ENCODE measurements at regions not wholly inside any gene's neighbourhood (a gene's known extent, or its start where the extent isn't known, plus 50 kb on each side); places are given as distances from the start of the nearest gene placed in this dataset.

GRCh38 chr1:184298440-184299405 lies 88.1 kb upstream of the C1orf21 start:
- no peak overlapping the region for H3K4me3 ChIP-seq (ENCODE audit: low read depth, low read length)
- DNase-seq (ENCODE audit: low read depth), result no peak

GRCh38 chr1:184299406-184299790 lies 87.4 kb upstream of the C1orf21 start:
- no peak overlapping the region for H3K4me3 ChIP-seq (ENCODE audit: low read depth, low read length)
- peak; percentile 66 for DNase-seq (ENCODE audit: low read depth)

GRCh38 chr1:184299796-184300195 lies 87.0 kb upstream of the C1orf21 start:
- no peak for DNase-seq (ENCODE audit: low read depth)
- no peak overlapping the region for H3K4me3 ChIP-seq (ENCODE audit: low read depth, low read length)

- DNase-seq (ENCODE audit: low read depth), result no peak
- H3K4me3 ChIP-seq (ENCODE audit: low read depth, low read length), result no peak overlapping the region
Measured at GRCh38 chr1:184300446-184300845, 86.4 kb upstream of the C1orf21 start.

GRCh38 chr1:184301227-184301626 lies 85.6 kb upstream of the C1orf21 start:
- no peak overlapping the region for H3K4me3 ChIP-seq (ENCODE audit: low read depth, low read length)

GRCh38 chr1:184302346-184302745 lies 84.5 kb upstream of the C1orf21 start:
- H3K4me3 ChIP-seq (ENCODE audit: low read depth, low read length), result no peak overlapping the region
- no peak for DNase-seq (ENCODE audit: low read depth)

More at GRCh38 chr1:184301227-184301626, 85.6 kb upstream of the C1orf21 start:
- no peak for DNase-seq (ENCODE audit: low read depth)

- DNase-seq (ENCODE audit: low read depth), result no peak
Measured at GRCh38 chr1:184310157-184310819, 76.5 kb upstream of the C1orf21 start.

GRCh38 chr1:184311580-184311979 lies 75.2 kb upstream of the C1orf21 start:
- no peak for DNase-seq (ENCODE audit: low read depth)

More at GRCh38 chr1:184310157-184310819, 76.5 kb upstream of the C1orf21 start:
- H3K4me3 ChIP-seq (ENCODE audit: low read depth, low read length), result no peak overlapping the region

GRCh38 chr1:184315254-184315653 lies 71.6 kb upstream of the C1orf21 start:
- DNase-seq (ENCODE audit: low read depth), result no peak
- H3K4me3 ChIP-seq (ENCODE audit: low read depth, low read length), result no peak overlapping the region

More at GRCh38 chr1:184311580-184311979, 75.2 kb upstream of the C1orf21 start:
- H3K4me3 ChIP-seq (ENCODE audit: low read depth, low read length), result no peak overlapping the region

- H3K4me3 ChIP-seq (ENCODE audit: low read depth, low read length), result no peak overlapping the region
- no peak for DNase-seq (ENCODE audit: low read depth)
Measured at GRCh38 chr1:184319879-184320278, 67.0 kb upstream of the C1orf21 start.

- H3K4me3 ChIP-seq (ENCODE audit: low read depth, low read length), result no peak overlapping the region
- DNase-seq (ENCODE audit: low read depth), result no peak
Measured at GRCh38 chr1:184322253-184322652, 64.6 kb upstream of the C1orf21 start.

- no peak overlapping the region for H3K4me3 ChIP-seq (ENCODE audit: low read depth, low read length)
- DNase-seq (ENCODE audit: low read depth), result no peak
Measured at GRCh38 chr1:184324972-184325371, 61.9 kb upstream of the C1orf21 start.

- no peak for DNase-seq (ENCODE audit: low read depth)
- no peak overlapping the region for H3K4me3 ChIP-seq (ENCODE audit: low read depth, low read length)
Measured at GRCh38 chr1:184326278-184326677, 60.6 kb upstream of the C1orf21 start.

- DNase-seq (ENCODE audit: low read depth), result no peak
- H3K4me3 ChIP-seq (ENCODE audit: low read depth, low read length), result no peak overlapping the region
Measured at GRCh38 chr1:184329245-184329953, 57.4 kb upstream of the C1orf21 start.

GRCh38 chr1:184329962-184330868 lies 56.6 kb upstream of the C1orf21 start:
- H3K4me3 ChIP-seq (ENCODE audit: low read depth, low read length), result no peak overlapping the region
- no peak for DNase-seq (ENCODE audit: low read depth)

GRCh38 chr1:184330875-184331274 lies 56.0 kb upstream of the C1orf21 start:
- H3K4me3 ChIP-seq (ENCODE audit: low read depth, low read length), result no peak overlapping the region
- DNase-seq (ENCODE audit: low read depth), result no peak

Measured in skeletal muscle cell (primary cell).